IMR-90 (cell line): ENCODE measurements at regions not wholly inside any gene's neighbourhood (a gene's known extent, or its start where the extent isn't known, plus 50 kb on each side); places are given as distances from the start of the nearest gene placed in this dataset.

Source experiments
- ATAC-seq: fragments of 200-7000 bp; cut with Tn5 transposase; 2 replicates; pipeline ENCODE4 v1.9.1; 2020; ENCODE audit warnings: low read depth, mild to moderate bottlenecking, moderate library complexity
- BruUV-seq: library from RNA; stranded (reverse); fragments of 400-500 nt; replicated peaks from 2 replicates; lab custom pipeline; 2021; lab: Mats Ljungman, UMichigan
- CTCF ChIA-PET: fragments of 300-600 bp; formaldehyde crosslinking; extraction: SDS; loops from one replicate; lab custom pipeline; 2021; ENCODE audit warnings: antibody characterized with exemption; lab: Yijun Ruan, JAX
- POLR2A ChIA-PET: fragments of 300-600 bp; sonication (Branson Sonifier 250); formaldehyde crosslinking; loops from one replicate; lab custom pipeline; 2022; ENCODE audit warnings: antibody characterized with exemption; ENCODE audit not compliant: unreplicated experiment; lab: Charles Lee
- DNase-seq: peaks from one replicate; pipeline ENCODE4 v3.0.0; 2013
- H2AFZ ChIP-seq: replicated peaks from 2 replicates; pipeline ENCODE3; 2013; ENCODE audit warnings: low read length, mild to moderate bottlenecking; ENCODE audit not compliant: poor library complexity
- H2AK5ac ChIP-seq: 2 replicates; pipeline ENCODE4 v1.6.1; 2013; ENCODE audit warnings: low read depth, low read length, inconsistent platforms
- H2AK9ac ChIP-seq: replicated peaks from 2 replicates; pipeline ENCODE3; 2013; ENCODE audit warnings: mild to moderate bottlenecking, low read depth, low read length, moderate library complexity; ENCODE audit not compliant: poor library complexity
- H2BK120ac ChIP-seq: 2 replicates; pipeline ENCODE4 v1.6.1; 2013; ENCODE audit warnings: low read depth, low read length, inconsistent platforms
- H2BK15ac ChIP-seq: 3 replicates; pipeline ENCODE4 v1.6.1; 2013; ENCODE audit warnings: low read depth, low read length, inconsistent platforms
- H2BK20ac ChIP-seq: 2 replicates; pipeline ENCODE4 v1.6.1; 2013; ENCODE audit warnings: low read depth, mild to moderate bottlenecking, inconsistent platforms, low read length, moderate library complexity
- H2BK5ac ChIP-seq: 2 replicates; pipeline ENCODE4 v1.6.1; 2013; ENCODE audit warnings: mild to moderate bottlenecking, low read depth, low read length, inconsistent platforms; ENCODE audit not compliant: poor library complexity, severe bottlenecking
- H3K14ac ChIP-seq: replicated peaks from 2 replicates; pipeline ENCODE4 v1.6.1; 2013; ENCODE audit warnings: low read depth, low read length, inconsistent platforms
- H3K18ac ChIP-seq: 2 replicates; pipeline ENCODE4 v1.6.1; 2013; ENCODE audit warnings: low read depth, low read length, control low read depth
- H3K23ac ChIP-seq: 2 replicates; pipeline ENCODE4 v1.6.1; 2013; ENCODE audit warnings: low read depth, low read length, inconsistent platforms
- H3K27ac ChIP-seq: 2 replicates; pipeline ENCODE4 v1.5.1; 2013; ENCODE audit warnings: mild to moderate bottlenecking, control low read depth, low read length; ENCODE audit not compliant: insufficient read depth
- H3K27me3 ChIP-seq: 2 replicates; pipeline ENCODE4 v1.6.1; 2013; ENCODE audit warnings: low read length; ENCODE audit not compliant: control insufficient read depth, insufficient read depth
- H3K36me3 ChIP-seq: 2 replicates; pipeline ENCODE4 v1.6.1; 2013; ENCODE audit warnings: low read length, mixed read lengths; ENCODE audit not compliant: control insufficient read depth, insufficient read depth
- H3K4ac ChIP-seq: 2 replicates; pipeline ENCODE4 v1.6.1; 2013; ENCODE audit warnings: low read depth, low read length, inconsistent platforms
- H3K4me1 ChIP-seq: 2 replicates; pipeline ENCODE4 v1.6.1; 2013; ENCODE audit warnings: low read length, mixed read lengths; ENCODE audit not compliant: control insufficient read depth, insufficient read depth
- H3K4me2 ChIP-seq: 2 replicates; pipeline ENCODE4 v1.6.1; 2013; ENCODE audit warnings: low read depth, mild to moderate bottlenecking, control low read depth, low read length, moderate library complexity
- H3K4me3 ChIP-seq: 2 replicates; pipeline ENCODE4 v1.5.1; 2013; ENCODE audit warnings: low read depth, mild to moderate bottlenecking, control low read depth, low read length, moderate library complexity; ENCODE audit not compliant: insufficient read depth
- H3K56ac ChIP-seq: 2 replicates; pipeline ENCODE4 v1.6.1; 2013; ENCODE audit warnings: low read length, inconsistent platforms; ENCODE audit not compliant: insufficient read depth; ENCODE audit errors: extremely low read depth
- H3K79me1 ChIP-seq, 2 experiments: 2 replicates each; pipeline ENCODE4 v1.6.1; 2013; ENCODE audit warnings: low read length in 2 of 2, inconsistent platforms in 1 of 2, low read depth in 1 of 2
- H3K9ac ChIP-seq: 2 replicates; pipeline ENCODE4 v1.6.1; 2013; ENCODE audit warnings: low read depth, low read length, control low read depth
- H3K9me1 ChIP-seq: 2 replicates; pipeline ENCODE4 v1.6.1; 2013; ENCODE audit warnings: low read length, inconsistent platforms; ENCODE audit not compliant: insufficient read depth
- H3K9me3 ChIP-seq: 2 replicates; pipeline ENCODE4 v1.6.1; 2013; ENCODE audit warnings: low read length; ENCODE audit not compliant: control insufficient read depth, insufficient read depth
- H4K20me1 ChIP-seq: 2 replicates; pipeline ENCODE4 v1.6.1; 2013; ENCODE audit warnings: low read length, inconsistent platforms; ENCODE audit not compliant: insufficient read depth
- H4K5ac ChIP-seq: 2 replicates; pipeline ENCODE4 v1.6.1; 2013; ENCODE audit warnings: mild to moderate bottlenecking, low read depth, low read length, control low read depth
- H4K8ac ChIP-seq, 2 experiments: 2 replicates each; pipeline ENCODE4 v1.6.1; 2013; ENCODE audit warnings: low read depth in 2 of 2, low read length in 2 of 2, control low read depth in 1 of 2, inconsistent platforms in 1 of 2
- H4K91ac ChIP-seq: 2 replicates; pipeline ENCODE4 v1.6.1; 2013; ENCODE audit warnings: low read depth, low read length, inconsistent platforms; ENCODE audit not compliant: insufficient read depth
- FOS ChIP-seq: fragments of 150-350 bp; IDR thresholded peaks from 2 replicates; pipeline ENCODE4 v1.6.1; 2016; ENCODE audit warnings: low read depth, low read length
- MXI1 ChIP-seq: IDR thresholded peaks from 2 replicates; pipeline ENCODE4 v1.6.1; 2012; ENCODE audit warnings: low read depth, mild to moderate bottlenecking, low read length, moderate library complexity, borderline replicate concordance
- RCOR1 ChIP-seq: IDR thresholded peaks from 2 replicates; pipeline ENCODE4 v1.6.1; 2012; ENCODE audit warnings: mild to moderate bottlenecking, low read length, improper control_type of control experiment; ENCODE audit not compliant: insufficient replicate concordance
- WGBS, 2 experiments: methylation state at CpG; one replicate each; pipeline versions ENCODE4 v1.1.5 to v1.1.7; 2013; ENCODE audit warnings: missing lambda C conversion rate in 2 of 2; ENCODE audit not compliant: insufficient read length in 1 of 2; ENCODE audit errors: extremely low coverage in 2 of 2; 5-methylcytosine and 5-hydroxymethylcytosine counted together
- dilution Hi-C: fragments of 300-500 bp; cut with HindIII; formaldehyde crosslinking; loops from one replicate; pipeline ENCODE4 v1.14.3; 2018; ENCODE audit warnings: low sequenced_read_pairs; ENCODE audit not compliant: unreplicated experiment
- in situ Hi-C: fragments of 300-500 bp; cut with MboI; formaldehyde crosslinking; loops from 3 replicates; pipeline ENCODE4 v1.14.3; 2019; ENCODE audit warnings: low sequenced_read_pairs, inconsistent platforms, mixed read lengths
- intact Hi-C: fragments of 100-400 bp; cut with micrococcal nuclease; formaldehyde crosslinking; loops from 2 replicates; pipeline ENCODE4 v1.10.0; 2022
- TF ChIP-seq, protein P1 (sequence below): fragments of 150-350 bp; IDR thresholded peaks from 2 replicates; pipeline ENCODE4 v1.6.1; 2016; ENCODE audit warnings: low read depth, mild to moderate bottlenecking, low read length, moderate library complexity, borderline replicate concordance

DNA sequence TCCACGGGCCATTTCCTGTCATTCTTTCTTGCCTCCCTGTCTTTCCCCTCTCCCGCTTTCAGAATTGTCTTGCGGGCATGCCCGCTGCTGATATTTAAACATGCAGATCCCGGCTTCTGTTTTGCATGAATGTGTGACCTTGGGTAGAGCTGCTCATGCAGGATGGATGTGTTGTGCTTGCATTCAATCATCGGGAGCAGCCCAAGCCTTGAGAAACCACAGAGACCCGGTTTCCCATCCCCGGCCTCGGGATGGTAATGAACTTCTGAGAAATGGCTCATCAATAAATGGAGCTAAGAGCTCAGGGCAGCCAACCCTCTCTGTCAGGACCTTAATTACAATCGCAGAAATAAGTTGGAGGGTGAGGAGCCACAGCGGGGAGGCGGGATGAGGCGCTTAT lies 303.7 kb upstream of the TNRC6C start:
- BruUV-seq, result no TSS peak
- CTCF ChIA-PET, result no interaction called here

More for the DNA sequence above, 303.7 kb upstream of the TNRC6C start:
- dilution Hi-C loops, result no loop called here
- H3K4me1 ChIP-seq, result no peaks in the 10 kb centered on the region
- no peak overlapping the region for H3K14ac ChIP-seq
- no peak overlapping the region for H4K91ac ChIP-seq
- DNase-seq, result no peak
- peaks cover 41% of the 10 kb centered on the region for H3K27me3 ChIP-seq
- TF ChIP-seq, protein P1, sequence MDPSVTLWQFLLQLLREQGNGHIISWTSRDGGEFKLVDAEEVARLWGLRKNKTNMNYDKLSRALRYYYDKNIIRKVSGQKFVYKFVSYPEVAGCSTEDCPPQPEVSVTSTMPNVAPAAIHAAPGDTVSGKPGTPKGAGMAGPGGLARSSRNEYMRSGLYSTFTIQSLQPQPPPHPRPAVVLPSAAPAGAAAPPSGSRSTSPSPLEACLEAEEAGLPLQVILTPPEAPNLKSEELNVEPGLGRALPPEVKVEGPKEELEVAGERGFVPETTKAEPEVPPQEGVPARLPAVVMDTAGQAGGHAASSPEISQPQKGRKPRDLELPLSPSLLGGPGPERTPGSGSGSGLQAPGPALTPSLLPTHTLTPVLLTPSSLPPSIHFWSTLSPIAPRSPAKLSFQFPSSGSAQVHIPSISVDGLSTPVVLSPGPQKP, result no peak
- TF ChIP-seq FOS (no peak), RCOR1 (no peak), MXI1 (no peak)
- no peak overlapping the region for H2BK120ac ChIP-seq
- in situ Hi-C loops, result no loop called here
- no peak overlapping the region for H2AFZ ChIP-seq
- H2BK20ac ChIP-seq, result no peak overlapping the region
- no peak overlapping the region for H3K18ac ChIP-seq
- H3K4me2 ChIP-seq, result no peak overlapping the region
- H3K9me1 ChIP-seq, result no peaks in the 10 kb centered on the region
- POLR2A ChIA-PET, result no interaction called here
- no peaks in the 10 kb centered on the region for H3K36me3 ChIP-seq
- no peak overlapping the region for H2BK15ac ChIP-seq
- peaks cover 3% of the 10 kb centered on the region for H3K9me3 ChIP-seq
- H2AK5ac ChIP-seq, result no peak overlapping the region
- no peak overlapping the region for H3K9ac ChIP-seq
- no peak overlapping the region for H3K4me3 ChIP-seq
- no peak overlapping the region for H4K5ac ChIP-seq
- intact Hi-C loops, result no loop called here
- no peak overlapping the region for H2AK9ac ChIP-seq
- no peak overlapping the region for H3K27ac ChIP-seq
- no peaks in the 10 kb centered on the region for H4K20me1 ChIP-seq
- 20% methylated on average over 3 of the region's 13 CpGs; no CpG with 5 or more reads in 1 of the 2 experiments for WGBS, 2 experiments
- H4K8ac ChIP-seq, result no peak overlapping the region
- no peaks in the 10 kb centered on the region for H3K79me1 ChIP-seq
- H3K23ac ChIP-seq, result no peak overlapping the region
- no peak overlapping the region for H3K56ac ChIP-seq
- H3K4ac ChIP-seq, result no peak overlapping the region
- ATAC-seq, result no peak
- H2BK5ac ChIP-seq, result no peak overlapping the region
